Stomach (tissue), 4 donors: ENCODE measurements at regions not wholly inside any gene's neighbourhood (a gene's known extent, or its start where the extent isn't known, plus 50 kb on each side); places are given as distances from the start of the nearest gene placed in this dataset.

Source experiments
- CTCF ChIP-seq, 7 experiments: fragments of 450-650 bp in 4 of 7; fragments of 200-600 bp in 3 of 7; sonication (generic) in 3 of 7; IDR thresholded peaks; one replicate each; pipeline ENCODE4 v1.5.1; 2016 to 2019; ENCODE audit warnings: antibody characterized with exemption in 7 of 7, control low read depth in 2 of 7, mild to moderate bottlenecking in 1 of 7
- EP300 ChIP-seq: sonication (generic); formaldehyde crosslinking; IDR thresholded peaks from one replicate; pipeline ENCODE4 v1.6.1; 2017; ENCODE audit warnings: antibody characterized with exemption
- POLR2A ChIP-seq, 4 donors: fragments of 450-650 bp; IDR thresholded peaks; one replicate each; pipeline ENCODE4 v1.6.1; 2016; ENCODE audit warnings: antibody characterized with exemption in 4 of 4, control low read depth in 2 of 4, mild to moderate bottlenecking in 1 of 4, moderate library complexity in 1 of 4

GRCh38 chr14:98408024-98408555, 863.9 kb downstream of the BCL11B start:
- TF ChIP-seq CTCF (IDR thresholded peaks at IDR 0.05) (no peak), EP300 (no peak), POLR2A (IDR thresholded peaks at IDR 0.05) (no peak)
